Putamen (tissue), 1 donor: ENCODE measurements at regions not wholly inside any gene's neighbourhood (a gene's known extent, or its start where the extent isn't known, plus 50 kb on each side); places are given as distances from the start of the nearest gene placed in this dataset.

ENCODE experiments used
- DNase-seq: peaks from one replicate; pipeline ENCODE4 v3.0.0-alpha.2; 2016; ENCODE audit warnings: low spot score

DNA sequence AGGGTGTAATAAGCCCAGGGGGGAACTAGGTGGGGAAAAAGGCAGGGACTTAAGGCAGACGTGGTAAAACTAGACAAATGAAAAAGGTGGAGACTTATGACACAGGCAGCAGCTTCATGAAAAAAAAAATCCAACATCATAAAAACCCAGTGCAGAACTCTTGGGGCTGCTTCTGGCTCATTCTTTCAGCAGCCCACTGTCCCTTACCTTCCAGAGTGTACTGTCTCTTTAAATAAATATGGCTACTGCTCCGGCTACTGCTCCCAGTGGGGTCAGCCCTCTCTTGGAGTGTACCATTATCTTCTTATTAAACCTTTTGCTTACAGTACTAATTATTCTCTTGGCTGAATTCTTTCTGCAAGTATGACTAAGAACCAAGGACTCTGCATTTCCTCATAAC, 699.5 kb downstream of the DSC3 start:
- DNase-seq: no peak

DNA sequence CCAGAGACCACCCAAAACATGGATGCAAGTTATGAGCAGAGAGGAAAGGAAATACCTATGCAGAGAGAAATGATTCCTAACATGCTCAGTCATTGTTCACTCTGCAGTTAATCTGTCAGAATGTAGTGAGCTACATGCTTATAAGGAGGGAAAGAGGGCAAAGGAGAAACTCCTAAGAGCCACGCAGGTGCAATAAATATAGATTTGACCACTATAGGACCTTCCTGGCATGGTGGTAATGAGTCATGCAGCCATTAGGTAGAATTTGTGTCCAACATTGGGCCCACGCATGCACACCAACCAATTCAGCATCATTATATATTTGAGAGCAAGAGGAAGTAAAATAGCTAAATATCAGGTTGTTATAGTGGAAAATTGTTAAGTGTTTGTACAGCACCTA, 699.9 kb downstream of the DSC3 start:
- DNase-seq: no peak

DNA sequence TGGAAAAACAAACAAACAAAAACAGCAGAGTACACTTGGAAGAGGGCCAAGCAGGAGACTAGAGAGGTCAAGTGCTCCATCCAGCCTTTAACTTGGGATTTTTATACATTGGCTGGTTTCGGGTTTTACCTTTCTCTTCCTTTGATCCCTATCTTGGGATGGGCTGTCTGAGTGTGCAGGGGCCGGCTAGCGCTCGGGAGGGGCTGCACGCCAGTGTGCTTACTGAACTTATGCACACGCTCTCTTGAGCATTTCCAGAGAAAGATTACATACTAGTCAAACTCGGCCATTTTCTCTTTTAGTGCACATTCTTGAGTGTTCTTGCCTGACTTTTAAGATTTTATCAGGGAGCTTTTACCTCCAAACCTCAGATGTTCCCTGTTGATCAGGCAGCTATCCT, 707.8 kb downstream of the DSC3 start:
- no peak for DNase-seq

DNA sequence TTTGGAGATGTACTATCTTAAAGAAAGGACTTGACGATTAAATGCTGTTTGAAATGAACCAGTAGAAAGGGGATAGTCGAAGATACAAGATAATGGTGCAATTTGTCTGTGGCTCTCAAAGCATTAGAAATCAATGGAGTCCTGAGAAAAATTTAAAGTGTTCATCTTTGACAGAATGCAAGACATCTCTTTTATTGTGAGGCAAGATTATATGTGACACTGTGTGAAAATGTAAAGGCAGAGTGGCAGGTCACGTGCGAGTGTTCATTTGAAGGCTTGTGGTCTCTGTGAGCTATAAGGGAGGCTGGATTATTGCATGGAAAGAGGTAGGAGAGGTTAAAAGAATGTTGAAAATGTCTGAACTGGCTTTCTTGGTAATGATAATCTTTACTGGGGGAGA, 709.2 kb downstream of the DSC3 start:
- no peak for DNase-seq

DNA sequence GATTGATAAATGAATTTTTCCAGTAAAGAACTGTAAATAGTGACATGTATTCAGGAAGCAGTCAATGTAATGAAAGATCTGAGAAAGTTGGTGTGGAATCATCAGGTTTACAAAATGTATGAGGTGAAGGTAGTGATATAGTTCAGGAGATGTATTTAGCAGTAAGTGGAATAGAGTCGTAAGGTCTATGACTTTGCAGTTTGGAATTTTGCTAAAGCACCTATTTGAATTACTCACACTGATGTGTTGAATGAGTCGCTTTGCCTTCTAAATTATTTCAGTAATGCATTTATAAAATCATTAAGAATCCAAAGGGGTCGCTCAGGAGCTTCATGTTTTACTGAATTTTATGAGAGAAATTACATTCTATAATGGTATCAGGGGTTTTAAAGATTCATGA, 713.7 kb downstream of the DSC3 start:
- no peak for DNase-seq

DNA sequence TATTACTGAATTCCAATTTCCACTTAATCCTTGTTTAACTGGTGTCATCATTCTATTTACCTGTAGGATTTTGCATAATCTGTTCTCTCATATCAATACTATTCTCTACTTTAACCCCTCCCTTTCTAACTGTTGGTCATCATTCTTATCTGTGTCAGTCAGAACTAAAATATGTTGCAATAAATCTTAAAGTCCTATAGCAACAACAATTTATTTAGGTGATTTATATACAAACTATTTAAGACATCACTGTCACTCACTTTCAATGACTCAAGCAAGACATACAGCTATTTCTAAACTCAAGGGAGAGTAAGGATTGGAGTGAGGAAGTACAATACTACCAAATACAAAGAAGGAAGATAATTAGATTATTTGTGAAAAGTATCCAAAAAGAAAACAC, 740.4 kb downstream of the DSC3 start:
- no peak for DNase-seq

DNA sequence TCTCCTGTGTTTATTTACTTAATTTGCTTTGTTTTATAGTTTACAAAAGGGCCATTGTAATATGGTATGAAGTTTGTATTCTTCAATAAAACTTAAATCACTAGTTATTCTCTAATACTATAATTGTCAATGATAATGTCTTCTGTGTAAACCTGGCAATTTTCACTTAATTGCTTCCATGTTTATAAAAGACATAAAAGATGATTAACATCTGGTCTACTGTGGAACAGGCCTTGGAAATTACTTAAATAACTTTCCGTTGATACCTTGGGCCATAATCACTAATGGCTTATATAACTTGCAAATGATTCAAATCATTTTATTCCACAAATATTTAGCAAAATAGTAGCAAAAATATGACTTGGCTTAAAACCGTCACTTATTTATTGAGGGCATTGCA, 743.8 kb downstream of the DSC3 start:
- no peak for DNase-seq

DNA sequence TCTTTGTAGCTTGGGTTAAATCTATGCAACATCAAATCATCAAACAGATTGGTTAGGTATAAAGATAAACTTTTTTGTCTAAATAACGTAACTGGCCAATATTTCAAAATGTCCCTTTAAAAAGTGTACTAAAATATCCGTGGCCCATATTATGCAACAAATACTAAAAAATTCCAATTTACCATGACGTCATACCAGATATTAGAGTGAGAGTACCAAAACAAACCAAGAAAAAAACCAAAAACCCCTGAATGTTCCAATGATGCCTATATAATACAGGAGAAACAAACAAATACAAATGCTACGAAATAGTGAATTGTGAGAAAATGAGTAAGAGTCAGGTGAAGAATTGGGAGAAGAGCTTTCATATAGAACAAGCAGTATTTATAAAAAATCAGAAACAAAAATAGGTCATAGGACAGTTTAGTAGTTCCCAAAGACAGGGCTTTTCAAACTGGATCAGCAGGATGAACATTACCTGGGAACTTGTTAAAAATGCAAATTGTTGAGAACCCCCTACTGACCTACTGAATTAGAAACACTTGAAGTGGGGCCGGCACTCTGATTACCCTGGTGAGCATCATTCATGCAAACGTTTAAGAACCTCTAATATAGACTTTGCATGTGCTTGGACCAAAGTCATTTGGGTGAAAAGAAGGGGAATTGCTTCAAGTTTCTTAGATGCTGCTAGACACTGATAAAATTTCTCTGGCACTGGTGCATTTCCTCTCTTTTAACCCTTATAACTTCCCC, 753.7 kb downstream of the DSC3 start:
- DNase-seq: no peak

DNA sequence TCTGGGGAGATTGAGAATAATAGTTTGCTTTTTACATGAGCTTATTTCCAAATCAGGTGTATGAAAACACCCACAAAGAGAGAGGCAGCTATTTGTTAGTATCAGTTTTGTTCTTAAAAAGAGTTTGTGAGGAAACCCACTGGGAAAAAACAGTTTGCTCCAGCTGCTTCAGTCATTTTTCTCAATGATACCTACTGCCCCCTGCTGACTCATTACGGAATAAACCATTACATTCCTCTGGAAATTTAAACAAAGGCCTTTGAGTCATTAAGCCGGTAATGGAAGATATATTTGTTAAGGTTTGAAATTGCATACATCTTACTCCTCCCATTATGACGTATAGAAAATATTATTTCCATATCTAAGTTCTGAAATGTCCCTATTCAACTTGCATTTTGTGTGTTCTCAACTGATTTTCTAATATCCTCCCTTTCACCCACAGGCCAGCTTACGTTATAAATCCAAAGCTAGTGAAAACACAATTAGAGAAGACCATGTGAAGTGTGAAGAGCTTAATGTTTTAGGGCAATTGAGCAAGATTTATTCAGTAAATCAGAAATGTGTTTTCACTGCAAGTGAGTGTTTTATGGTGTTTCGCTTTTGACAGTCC, 761.6 kb downstream of the DSC3 start:
- DNase-seq: peak; percentile 35

DNA sequence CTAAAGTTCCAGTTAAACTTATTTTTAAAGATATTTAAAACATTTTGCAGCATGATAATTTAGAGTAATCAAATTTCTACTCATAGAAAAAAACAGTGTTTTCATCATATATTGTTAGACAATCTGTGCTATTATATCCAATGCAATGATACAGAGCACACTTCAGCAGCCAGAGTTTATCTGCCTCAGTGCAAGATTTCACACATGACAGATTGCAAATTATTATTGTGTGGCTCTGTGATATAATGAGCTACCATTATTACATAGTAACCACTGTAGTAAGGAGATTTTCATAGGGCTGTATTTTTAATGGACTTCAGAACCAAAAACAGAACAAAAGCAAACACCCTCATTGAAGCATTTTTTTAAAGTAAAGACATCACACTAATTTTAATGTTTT, 762.4 kb downstream of the DSC3 start:
- DNase-seq: no peak

DNA sequence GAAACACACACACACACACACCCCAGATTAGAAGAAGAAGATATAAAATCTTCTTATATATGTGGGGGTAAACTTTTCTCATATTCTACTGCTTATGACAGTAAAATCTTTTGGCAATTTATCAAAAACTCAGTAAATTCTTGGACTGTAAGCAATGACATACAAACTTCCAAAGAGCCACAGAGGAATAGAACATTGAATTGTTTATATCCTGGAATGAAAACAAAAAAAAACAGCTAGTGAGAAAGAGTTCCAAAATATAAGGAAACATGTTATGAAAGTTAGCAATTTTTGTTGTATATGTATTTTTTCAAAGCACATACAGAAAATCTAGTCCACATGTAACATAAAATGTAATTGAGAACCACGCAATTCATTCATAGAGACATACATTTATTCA, 764.9 kb downstream of the DSC3 start:
- no peak for DNase-seq

DNA sequence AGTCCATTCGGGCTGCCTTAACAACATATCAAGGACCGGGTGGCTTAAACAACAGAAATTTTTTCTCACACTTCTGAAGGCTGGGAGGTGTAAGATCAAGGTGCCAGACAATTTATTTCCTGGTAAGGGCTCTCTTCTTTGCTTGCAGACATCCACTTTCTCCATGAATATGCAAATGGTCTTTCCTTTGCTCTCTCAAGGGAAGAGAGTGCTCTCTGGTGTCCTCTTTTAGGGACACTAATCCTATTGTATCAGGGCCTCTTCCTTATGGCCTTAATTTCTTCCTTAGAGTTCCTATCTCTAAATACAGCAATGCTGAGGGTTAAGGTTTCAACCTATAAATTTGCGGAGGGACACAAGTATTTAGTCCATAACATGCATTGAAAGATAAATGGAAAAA, 770.8 kb downstream of the DSC3 start:
- DNase-seq: no peak

DNA sequence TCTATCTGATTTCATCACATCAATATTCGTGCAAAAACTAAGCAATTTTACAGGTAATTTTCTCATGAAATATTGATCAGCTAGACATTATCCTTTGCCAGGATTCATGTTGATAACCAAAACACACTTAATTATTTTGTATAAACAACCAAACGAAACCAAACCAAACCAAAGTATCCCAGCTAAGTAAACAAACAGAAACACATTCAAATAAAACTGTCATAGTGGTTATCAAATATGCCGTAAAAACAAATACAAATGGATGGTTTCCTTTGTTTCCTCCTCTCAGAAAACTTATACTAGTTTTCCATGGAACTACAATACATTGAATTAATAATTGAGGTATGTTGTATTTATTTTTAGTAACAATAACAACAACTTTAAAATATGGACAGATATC, 777.4 kb downstream of the DSC3 start:
- no peak for DNase-seq

DNA sequence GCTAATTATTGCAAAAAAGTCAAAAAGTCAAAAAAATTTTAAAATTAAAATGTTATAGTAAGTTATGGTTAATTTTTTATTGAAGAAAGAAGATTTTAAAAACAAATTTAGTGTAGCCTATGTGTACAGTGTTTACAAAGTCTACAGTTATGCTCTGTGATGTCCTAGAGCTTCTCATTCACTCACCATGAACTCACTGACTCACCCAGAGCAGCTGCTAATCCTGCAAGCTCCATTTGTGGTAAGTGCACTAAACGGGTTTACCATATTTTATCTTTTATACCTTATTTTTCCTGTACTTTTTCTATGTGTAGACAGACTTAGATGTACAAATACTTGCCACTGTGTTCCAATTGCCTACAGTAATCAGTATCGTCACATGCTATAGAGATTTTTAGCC, 788.2 kb downstream of the DSC3 start:
- no peak for DNase-seq

DNA sequence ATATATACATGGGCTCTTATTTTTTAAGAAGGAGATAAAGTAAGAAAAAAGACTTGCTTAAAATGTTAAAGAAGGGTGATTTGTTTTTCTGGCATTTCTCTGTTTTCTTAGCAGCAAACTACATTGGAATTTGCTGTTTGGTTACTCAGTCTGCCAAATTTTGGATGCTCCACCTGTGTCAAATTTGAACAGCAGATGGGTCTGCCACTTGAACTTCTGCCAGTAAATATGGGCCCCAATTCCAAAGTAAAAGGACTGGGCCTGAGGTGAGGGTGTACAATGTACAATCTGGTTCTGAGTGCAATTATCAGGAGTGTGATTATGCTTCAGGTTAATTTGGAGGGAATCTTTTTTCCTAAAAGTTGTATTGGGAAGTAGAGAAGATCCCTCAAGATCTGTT, 794.5 kb downstream of the DSC3 start:
- DNase-seq: no peak

DNA sequence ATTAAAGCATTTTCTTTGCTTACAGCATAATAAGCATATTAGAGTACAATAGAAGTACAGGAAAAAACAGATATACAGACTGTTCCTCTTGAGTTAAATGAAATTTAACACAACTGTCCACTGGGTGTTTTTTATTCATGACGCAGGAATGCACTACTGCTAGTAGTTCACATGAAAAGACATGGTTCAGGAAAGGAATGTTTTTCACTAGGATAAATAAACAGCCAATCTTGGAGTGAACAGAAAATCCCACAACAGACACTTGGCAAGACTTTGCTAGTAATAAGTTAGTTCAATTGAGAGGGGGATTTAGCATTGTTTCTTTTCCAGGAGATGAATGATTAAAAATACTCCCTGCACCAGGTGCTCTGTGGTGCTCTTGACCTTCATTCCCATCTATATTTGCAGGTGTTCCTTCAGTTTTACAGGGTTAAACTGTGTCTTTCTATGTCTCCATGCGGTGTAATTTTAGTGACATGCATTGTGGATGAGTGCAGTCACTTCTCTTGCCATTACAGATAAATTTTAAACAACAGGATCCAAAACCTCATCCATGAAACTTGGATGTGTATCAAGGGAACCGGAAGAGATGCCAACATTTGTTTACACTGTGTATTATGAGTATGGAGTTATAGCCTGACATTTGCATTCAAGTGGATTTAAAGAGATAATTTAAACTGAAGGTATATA, 796.6 kb downstream of the DSC3 start:
- DNase-seq: no peak

DNA sequence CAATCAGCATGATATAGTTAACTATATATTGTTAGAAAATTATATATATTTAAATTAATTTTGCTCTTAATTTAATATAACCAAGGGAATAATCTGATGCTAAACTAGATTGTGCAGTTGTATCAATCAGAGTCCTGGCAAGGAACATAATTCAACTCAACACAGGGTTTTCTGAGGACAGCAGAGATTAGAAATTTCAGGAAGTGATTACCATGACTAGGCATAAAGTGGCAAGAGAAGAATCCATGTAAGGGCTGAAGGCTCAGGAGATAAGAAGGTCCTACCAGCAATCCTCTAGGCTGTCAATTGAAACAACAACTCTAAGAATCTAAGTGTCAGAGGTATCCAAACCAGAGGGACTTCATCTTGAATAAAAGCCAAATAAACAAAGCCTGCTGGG, 807.8 kb downstream of the DSC3 start:
- DNase-seq: no peak

DNA sequence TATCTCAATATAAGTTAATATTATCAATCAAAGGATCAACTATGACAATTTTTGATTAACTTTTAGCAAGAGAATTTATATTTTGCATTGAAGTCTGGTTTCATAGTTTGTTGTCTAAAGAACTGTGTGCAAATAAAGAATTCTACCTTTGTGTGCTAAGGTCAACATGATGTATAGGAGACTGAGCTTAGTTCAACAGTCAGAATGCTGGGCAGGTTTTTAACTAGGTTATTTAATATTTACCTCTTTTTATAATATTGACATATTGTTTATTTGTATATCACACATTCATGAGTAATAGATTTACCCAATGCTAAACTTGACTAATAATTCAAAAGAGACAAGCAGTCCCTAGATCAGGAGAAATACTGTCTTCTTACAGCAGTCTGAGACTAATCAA, 831.4 kb downstream of the DSC3 start:
- no peak for DNase-seq

DNA sequence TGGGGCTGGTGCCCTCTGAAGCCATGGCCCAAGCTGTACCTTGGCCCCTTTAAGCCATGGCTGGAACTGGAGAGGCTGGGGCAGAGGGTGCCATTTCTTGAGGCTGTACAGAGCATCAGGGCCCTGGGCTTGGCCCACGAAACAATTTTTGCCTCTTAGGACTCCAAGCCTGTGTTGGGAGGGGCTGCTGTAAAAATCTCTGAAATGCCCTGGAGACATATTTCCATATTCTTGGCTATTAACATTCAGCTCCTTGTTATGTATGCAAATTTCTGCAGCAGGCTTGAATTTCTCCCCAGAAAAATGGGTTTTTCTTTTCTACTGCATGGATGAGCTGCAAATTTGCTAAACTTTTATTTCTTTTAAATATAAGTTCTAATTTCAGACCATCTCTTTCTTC, 834.0 kb downstream of the DSC3 start:
- no peak for DNase-seq

DNA sequence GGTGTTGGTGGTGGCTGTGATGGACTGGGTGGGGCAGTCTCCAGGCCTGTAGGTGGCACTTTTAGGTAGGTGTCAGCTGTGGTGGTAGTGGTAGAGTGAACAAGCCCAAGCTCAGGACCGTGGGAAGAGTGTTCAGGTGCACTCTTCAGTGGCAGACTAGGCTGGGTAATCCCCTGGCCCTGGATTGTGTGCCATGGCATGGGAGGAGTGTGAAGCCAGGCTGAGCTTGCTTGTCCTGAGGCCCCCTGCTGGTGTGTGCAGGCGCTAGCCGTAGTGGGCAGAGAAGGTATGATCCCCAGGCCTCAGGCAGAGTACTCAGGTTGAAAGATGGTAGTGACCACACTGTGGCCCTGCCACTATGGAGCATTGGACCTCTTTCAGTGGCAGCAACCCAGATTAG, 850.3 kb downstream of the DSC3 start:
- no peak for DNase-seq

DNA sequence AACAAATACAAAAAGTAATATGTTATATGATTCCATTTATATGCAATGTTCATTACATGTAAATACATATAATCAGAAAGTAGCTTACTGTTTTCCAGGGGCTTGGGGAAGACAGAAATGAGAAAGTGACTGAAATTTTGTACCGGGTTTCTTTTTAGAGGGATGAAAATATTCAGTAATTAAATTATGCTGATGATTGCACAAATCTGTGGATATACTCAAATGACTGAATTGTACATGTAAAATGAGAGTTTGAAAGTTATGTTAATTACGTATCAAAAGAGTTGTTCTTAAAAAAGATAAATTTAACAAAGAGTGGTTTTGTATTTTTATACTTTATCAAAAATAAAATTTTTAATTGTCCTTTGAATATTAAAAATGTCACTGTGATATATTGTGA, 856.3 kb downstream of the DSC3 start:
- no peak for DNase-seq

DNA sequence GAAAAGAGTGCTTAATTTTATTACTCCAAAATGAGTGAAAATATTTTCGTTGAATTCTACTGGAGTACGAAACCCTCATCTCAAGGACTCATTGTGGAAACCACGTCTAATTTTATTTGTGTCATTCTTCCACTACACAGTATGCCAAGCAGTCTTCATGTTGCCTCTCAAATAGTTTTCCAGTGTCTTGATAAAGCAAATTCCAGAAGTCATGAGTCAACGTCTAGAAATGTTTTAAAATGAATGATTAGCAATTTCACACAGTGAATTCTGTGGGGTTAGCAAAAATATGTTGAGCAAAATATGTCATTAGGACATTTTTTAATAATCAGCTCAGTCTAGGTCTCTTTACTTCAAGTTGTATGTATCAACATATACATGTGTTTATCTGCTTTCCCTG, 865.5 kb downstream of the DSC3 start:
- DNase-seq: no peak

DNA sequence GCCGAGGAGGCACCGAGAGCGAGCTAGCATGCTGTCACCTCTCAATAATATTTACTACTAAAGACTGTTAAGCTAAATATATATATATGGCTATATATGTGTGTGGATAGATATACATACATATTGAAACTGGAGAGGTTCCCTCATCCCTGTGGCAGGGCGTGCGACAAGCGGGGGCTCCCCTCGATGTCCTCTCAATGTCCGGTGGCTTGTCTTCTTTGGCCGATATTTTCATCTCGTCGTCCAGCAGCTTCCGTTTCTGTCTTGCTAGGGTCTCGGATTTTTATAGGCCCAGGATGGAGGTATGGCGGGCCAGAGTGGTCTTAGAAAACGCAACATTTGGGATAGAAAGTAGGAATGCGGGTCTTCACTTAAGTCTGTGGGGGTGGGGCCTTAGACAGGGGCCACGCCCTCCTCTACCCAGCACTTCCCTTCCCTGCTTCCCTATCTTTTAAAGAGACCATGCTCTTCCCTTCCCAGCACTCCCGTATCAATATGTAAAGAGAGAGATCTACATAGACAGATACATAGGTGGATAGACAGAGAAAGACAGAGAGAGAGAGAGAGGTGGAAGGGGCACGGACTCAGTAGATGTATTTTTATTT, 866.8 kb downstream of the DSC3 start:
- DNase-seq: no peak
